AG20443 (cell line): ENCODE measurements at regions not wholly inside any gene's neighbourhood (a gene's known extent, or its start where the extent isn't known, plus 50 kb on each side); places are given as distances from the start of the nearest gene placed in this dataset.

Experiments
- DNase-seq: peaks from one replicate; pipeline ENCODE4 v3.0.0; 2012; ENCODE audit warnings: low spot score, mixed read lengths

- DNase-seq: peak; percentile 37
These were observed 216.2 kb downstream of the SETD4 start for GRCh38 chr21:35843911-35844667.

- no peak for DNase-seq
These were observed 219.4 kb downstream of the SETD4 start for GRCh38 chr21:35840949-35841348.

- DNase-seq: peak; percentile 47
These were observed 220.0 kb downstream of the SETD4 start for GRCh38 chr21:35840197-35840799.

GRCh38 chr21:35838987-35839763 is 221.2 kb downstream of the SETD4 start:
- no peak for DNase-seq

- DNase-seq: no peak
These were observed 222.0 kb downstream of the SETD4 start for GRCh38 chr21:35838350-35838749.

- DNase-seq: no peak
These were observed 226.3 kb downstream of the SETD4 start for GRCh38 chr21:35833991-35834390.

GRCh38 chr21:35833388-35833787 is 226.9 kb downstream of the SETD4 start:
- DNase-seq: no peak

GRCh38 chr21:35831230-35831629 is 229.1 kb downstream of the SETD4 start:
- DNase-seq: no peak

GRCh38 chr21:35829067-35829466 is 231.3 kb downstream of the SETD4 start:
- no peak for DNase-seq

GRCh38 chr21:35828161-35828560 is 232.2 kb downstream of the SETD4 start:
- no peak for DNase-seq

GRCh38 chr21:35827004-35827403 is 233.3 kb downstream of the SETD4 start:
- no peak for DNase-seq

- no peak for DNase-seq
These were observed 234.7 kb downstream of the SETD4 start for GRCh38 chr21:35825370-35826353.

GRCh38 chr21:35824136-35824535 is 236.2 kb downstream of the SETD4 start:
- DNase-seq: no peak

- no peak for DNase-seq
These were observed 241.2 kb downstream of the SETD4 start for GRCh38 chr21:35819134-35819533.

- DNase-seq: no peak
These were observed 241.7 kb downstream of the SETD4 start for GRCh38 chr21:35818597-35818996.

GRCh38 chr21:35814858-35815619 is 245.3 kb downstream of the SETD4 start:
- DNase-seq: no peak

GRCh38 chr21:35812679-35813078 is 247.6 kb downstream of the SETD4 start:
- DNase-seq: no peak

- no peak for DNase-seq
These were observed 249.0 kb downstream of the SETD4 start for GRCh38 chr21:35811191-35811806.

GRCh38 chr21:35810431-35810970 is 249.8 kb downstream of the SETD4 start:
- DNase-seq: no peak

GRCh38 chr21:35801391-35801790 is 258.9 kb downstream of the SETD4 start:
- DNase-seq: no peak
